SK-N-SH treated with all-trans-retinoic acid at 6 μM for 48 hours (cell line): ENCODE measurements at regions not wholly inside any gene's neighbourhood (a gene's known extent, or its start where the extent isn't known, plus 50 kb on each side); places are given as distances from the start of the nearest gene placed in this dataset.

Source experiments
- ATAC-seq: fragments of 200-7000 bp; cut with Tn5 transposase; 3 replicates; pipeline ENCODE4 v1.9.1; 2020; ENCODE audit warnings: mild to moderate bottlenecking, moderate library complexity
- ARNTL ChIP-seq: fragments of 450-650 bp; formaldehyde crosslinking; IDR thresholded peaks from 2 replicates; pipeline ENCODE4 v1.5.0; 2020; ENCODE audit warnings: low read depth, mild to moderate bottlenecking, moderate library complexity, borderline replicate concordance
- BACH2 ChIP-seq: fragments of 250-450 bp; sonication (Bioruptor Pico); IDR thresholded peaks from 2 replicates; pipeline ENCODE4 v1.9.0; 2021; ENCODE audit warnings: mild to moderate bottlenecking, borderline replicate concordance
- CSDC2 ChIP-seq: fragments of 250-450 bp; sonication (Bioruptor Pico); IDR thresholded peaks from 2 replicates; pipeline ENCODE4 v1.5.0; 2020; ENCODE audit warnings: mild to moderate bottlenecking, moderate library complexity
- GLIS3 ChIP-seq: fragments of 250-450 bp; sonication (Bioruptor Pico); IDR thresholded peaks from 2 replicates; pipeline ENCODE4 v1.5.0; 2020; ENCODE audit warnings: mild to moderate bottlenecking, moderate library complexity
- ISL1 ChIP-seq: fragments of 250-450 bp; sonication (Bioruptor Pico); IDR thresholded peaks from 2 replicates; pipeline ENCODE4 v2.1.2; 2022; ENCODE audit warnings: mild to moderate bottlenecking, moderate library complexity
- OSR1 ChIP-seq: fragments of 250-450 bp; sonication (Bioruptor Pico); IDR thresholded peaks from 2 replicates; pipeline ENCODE4 v1.8.0; 2022; ENCODE audit warnings: moderate library complexity, mild to moderate bottlenecking, inconsistent platforms
- PPARA ChIP-seq: fragments of 250-450 bp; sonication (Bioruptor Pico); IDR thresholded peaks from 2 replicates; pipeline ENCODE4 v1.5.0; 2020; ENCODE audit warnings: mild to moderate bottlenecking, borderline replicate concordance
- RARB ChIP-seq: fragments of 250-450 bp; sonication (Bioruptor Pico); IDR thresholded peaks from 2 replicates; pipeline ENCODE4 v1.8.0; 2021; ENCODE audit warnings: mild to moderate bottlenecking, moderate library complexity
- SNAI2 ChIP-seq: fragments of 250-450 bp; sonication (Bioruptor Pico); IDR thresholded peaks from 2 replicates; pipeline ENCODE4 v1.5.0; 2020; ENCODE audit warnings: mild to moderate bottlenecking, moderate library complexity
- ZC3H10 ChIP-seq: fragments of 250-450 bp; sonication (Bioruptor Pico); IDR thresholded peaks from 2 replicates; pipeline ENCODE4 v1.5.1; 2021; ENCODE audit warnings: mild to moderate bottlenecking, moderate library complexity
- ZFP3 ChIP-seq: fragments of 250-450 bp; sonication (Bioruptor Pico); IDR thresholded peaks from 2 replicates; pipeline ENCODE4 v1.5.0; 2020; ENCODE audit warnings: mild to moderate bottlenecking, moderate library complexity
- ZFP30 ChIP-seq: fragments of 450-650 bp; formaldehyde crosslinking; IDR thresholded peaks from 2 replicates; pipeline ENCODE4 v1.5.0; 2022; ENCODE audit warnings: mild to moderate bottlenecking, moderate library complexity
- ZNF565 ChIP-seq: fragments of 450-650 bp; formaldehyde crosslinking; conservative IDR thresholded peaks from 2 replicates; pipeline ENCODE4 v1.5.0; 2020; ENCODE audit warnings: low read depth, mild to moderate bottlenecking, moderate library complexity
- ZNF70 ChIP-seq: fragments of 450-650 bp; formaldehyde crosslinking; IDR thresholded peaks from 2 replicates; pipeline ENCODE4 v1.5.0; 2020; ENCODE audit warnings: mild to moderate bottlenecking, moderate library complexity
- ZNF8 ChIP-seq: fragments of 450-650 bp; formaldehyde crosslinking; IDR thresholded peaks from 2 replicates; pipeline ENCODE4 v1.5.0; 2020; ENCODE audit warnings: mild to moderate bottlenecking, moderate library complexity
- TF ChIP-seq, protein P1 (sequence below): fragments of 250-450 bp; sonication (Bioruptor Pico); IDR thresholded peaks from 2 replicates; pipeline ENCODE4 v1.5.0; 2020; ENCODE audit warnings: mild to moderate bottlenecking, moderate library complexity
- TF ChIP-seq, protein P2 (sequence below): fragments of 250-450 bp; sonication (Bioruptor Pico); IDR thresholded peaks from 2 replicates; pipeline ENCODE4 v1.8.0; 2021; ENCODE audit warnings: low read depth, mild to moderate bottlenecking, moderate library complexity, borderline replicate concordance
- TF ChIP-seq, protein P3 (sequence below): fragments of 250-450 bp; sonication (Bioruptor Pico); IDR thresholded peaks from 2 replicates; pipeline ENCODE4 v1.8.0; 2020; ENCODE audit warnings: mild to moderate bottlenecking, moderate library complexity, borderline replicate concordance
- TF ChIP-seq, protein P4 (sequence below): fragments of 250-450 bp; sonication (Bioruptor Pico); IDR thresholded peaks from 2 replicates; pipeline ENCODE4 v1.5.1; 2020; ENCODE audit warnings: low read depth, mild to moderate bottlenecking, moderate library complexity

DNA sequence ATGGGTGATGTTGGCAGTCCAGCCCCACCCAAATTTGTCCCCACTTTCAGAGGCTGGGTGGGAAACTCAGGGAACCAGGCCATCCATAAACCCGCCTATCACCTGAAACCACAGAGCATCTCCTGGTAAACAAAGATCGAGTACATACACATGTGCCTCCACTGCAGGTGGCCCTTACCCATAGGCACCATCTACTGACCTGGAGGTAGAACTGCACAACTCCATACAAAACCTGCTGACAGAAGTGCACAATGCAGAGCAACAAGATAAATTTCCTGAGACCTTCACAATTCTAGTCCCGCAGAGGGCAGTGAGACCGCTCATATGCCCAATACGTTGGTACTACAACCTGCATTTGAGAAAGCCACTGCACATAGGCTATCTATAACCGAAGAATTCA is 856.3 kb downstream of the SUCLG1 start:
- TF ChIP-seq ZNF565 (CRISPR knock-in tag) (no peak), GLIS3 (CRISPR knock-in tag) (no peak), PPARA (CRISPR knock-in tag) (no peak), OSR1 (CRISPR knock-in tag) (no peak), ISL1 (no peak), SNAI2 (no peak), ZNF70 (CRISPR knock-in tag) (no peak), BACH2 (no peak), ARNTL (CRISPR knock-in tag) (no peak), ZFP3 (CRISPR knock-in tag) (no peak), ZFP30 (CRISPR knock-in tag) (no peak)
- TF ChIP-seq, protein P1, sequence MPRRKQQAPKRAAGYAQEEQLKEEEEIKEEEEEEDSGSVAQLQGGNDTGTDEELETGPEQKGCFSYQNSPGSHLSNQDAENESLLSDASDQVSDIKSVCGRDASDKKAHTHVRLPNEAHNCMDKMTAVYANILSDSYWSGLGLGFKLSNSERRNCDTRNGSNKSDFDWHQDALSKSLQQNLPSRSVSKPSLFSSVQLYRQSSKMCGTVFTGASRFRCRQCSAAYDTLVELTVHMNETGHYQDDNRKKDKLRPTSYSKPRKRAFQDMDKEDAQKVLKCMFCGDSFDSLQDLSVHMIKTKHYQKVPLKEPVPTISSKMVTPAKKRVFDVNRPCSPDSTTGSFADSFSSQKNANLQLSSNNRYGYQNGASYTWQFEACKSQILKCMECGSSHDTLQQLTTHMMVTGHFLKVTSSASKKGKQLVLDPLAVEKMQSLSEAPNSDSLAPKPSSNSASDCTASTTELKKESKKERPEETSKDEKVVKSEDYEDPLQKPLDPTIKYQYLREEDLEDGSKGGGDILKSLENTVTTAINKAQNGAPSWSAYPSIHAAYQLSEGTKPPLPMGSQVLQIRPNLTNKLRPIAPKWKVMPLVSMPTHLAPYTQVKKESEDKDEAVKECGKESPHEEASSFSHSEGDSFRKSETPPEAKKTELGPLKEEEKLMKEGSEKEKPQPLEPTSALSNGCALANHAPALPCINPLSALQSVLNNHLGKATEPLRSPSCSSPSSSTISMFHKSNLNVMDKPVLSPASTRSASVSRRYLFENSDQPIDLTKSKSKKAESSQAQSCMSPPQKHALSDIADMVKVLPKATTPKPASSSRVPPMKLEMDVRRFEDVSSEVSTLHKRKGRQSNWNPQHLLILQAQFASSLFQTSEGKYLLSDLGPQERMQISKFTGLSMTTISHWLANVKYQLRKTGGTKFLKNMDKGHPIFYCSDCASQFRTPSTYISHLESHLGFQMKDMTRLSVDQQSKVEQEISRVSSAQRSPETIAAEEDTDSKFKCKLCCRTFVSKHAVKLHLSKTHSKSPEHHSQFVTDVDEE (CRISPR knock-in tag) = no peak
- TF ChIP-seq, protein P2, sequence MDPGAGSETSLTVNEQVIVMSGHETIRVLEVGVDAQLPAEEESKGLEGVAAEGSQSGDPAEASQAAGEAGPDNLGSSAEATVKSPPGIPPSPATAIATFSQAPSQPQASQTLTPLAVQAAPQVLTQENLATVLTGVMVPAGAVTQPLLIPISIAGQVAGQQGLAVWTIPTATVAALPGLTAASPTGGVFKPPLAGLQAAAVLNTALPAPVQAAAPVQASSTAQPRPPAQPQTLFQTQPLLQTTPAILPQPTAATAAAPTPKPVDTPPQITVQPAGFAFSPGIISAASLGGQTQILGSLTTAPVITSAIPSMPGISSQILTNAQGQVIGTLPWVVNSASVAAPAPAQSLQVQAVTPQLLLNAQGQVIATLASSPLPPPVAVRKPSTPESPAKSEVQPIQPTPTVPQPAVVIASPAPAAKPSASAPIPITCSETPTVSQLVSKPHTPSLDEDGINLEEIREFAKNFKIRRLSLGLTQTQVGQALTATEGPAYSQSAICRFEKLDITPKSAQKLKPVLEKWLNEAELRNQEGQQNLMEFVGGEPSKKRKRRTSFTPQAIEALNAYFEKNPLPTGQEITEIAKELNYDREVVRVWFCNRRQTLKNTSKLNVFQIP (CRISPR knock-in tag) = no peak
- TF ChIP-seq, protein P3, sequence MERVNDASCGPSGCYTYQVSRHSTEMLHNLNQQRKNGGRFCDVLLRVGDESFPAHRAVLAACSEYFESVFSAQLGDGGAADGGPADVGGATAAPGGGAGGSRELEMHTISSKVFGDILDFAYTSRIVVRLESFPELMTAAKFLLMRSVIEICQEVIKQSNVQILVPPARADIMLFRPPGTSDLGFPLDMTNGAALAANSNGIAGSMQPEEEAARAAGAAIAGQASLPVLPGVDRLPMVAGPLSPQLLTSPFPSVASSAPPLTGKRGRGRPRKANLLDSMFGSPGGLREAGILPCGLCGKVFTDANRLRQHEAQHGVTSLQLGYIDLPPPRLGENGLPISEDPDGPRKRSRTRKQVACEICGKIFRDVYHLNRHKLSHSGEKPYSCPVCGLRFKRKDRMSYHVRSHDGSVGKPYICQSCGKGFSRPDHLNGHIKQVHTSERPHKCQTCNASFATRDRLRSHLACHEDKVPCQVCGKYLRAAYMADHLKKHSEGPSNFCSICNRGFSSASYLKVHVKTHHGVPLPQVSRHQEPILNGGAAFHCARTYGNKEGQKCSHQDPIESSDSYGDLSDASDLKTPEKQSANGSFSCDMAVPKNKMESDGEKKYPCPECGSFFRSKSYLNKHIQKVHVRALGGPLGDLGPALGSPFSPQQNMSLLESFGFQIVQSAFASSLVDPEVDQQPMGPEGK (CRISPR knock-in tag) = no peak
- TF ChIP-seq, all 23 proteins: peak for 0
- no peak for ATAC-seq

DNA sequence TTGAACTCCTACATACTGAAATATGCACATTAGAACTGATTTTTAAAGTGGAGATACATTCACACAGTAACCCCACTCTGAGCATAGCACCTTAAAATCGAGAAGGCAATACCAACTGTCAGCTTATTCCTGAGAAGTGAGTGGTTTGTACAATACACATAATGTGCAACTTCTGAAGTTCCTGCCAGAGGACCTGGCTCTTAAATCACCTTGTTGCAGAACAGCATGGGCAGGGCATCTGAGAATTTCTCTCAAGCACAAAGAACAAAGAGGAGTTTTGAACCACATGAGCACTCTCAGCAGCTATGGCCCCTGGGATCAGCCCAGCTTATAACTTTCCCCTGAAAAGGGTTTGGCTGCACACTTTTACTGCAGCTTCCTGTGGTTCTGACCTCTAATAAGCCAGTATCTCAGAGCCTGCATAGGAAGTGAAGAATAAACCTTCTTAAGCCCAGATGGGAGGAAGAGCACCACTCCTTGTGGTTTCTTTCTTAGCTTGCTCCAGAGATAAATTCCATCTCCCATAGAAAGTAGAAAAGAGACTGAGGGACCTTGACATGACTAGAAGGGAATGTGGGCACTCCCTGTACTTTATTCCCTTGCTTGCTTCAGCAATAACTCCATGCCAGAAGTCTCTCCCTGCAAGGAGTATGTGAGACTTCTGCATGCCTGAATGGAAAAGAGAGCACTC is 862.3 kb downstream of the SUCLG1 start:
- no peak for TF ChIP-seq SNAI2
- TF ChIP-seq, protein P3 (CRISPR knock-in tag) = no peak
- TF ChIP-seq ZNF70 (CRISPR knock-in tag) = no peak
- no peak for TF ChIP-seq ZC3H10 (CRISPR knock-in tag)
- TF ChIP-seq BACH2 = no peak
- TF ChIP-seq, protein P2 (CRISPR knock-in tag) = no peak
- TF ChIP-seq ZNF8 (CRISPR knock-in tag) = no peak
- TF ChIP-seq ZFP30 (CRISPR knock-in tag) = no peak
- TF ChIP-seq RARB (CRISPR knock-in tag) = no peak
- no peak for TF ChIP-seq GLIS3 (CRISPR knock-in tag)
- no peak for ATAC-seq

DNA sequence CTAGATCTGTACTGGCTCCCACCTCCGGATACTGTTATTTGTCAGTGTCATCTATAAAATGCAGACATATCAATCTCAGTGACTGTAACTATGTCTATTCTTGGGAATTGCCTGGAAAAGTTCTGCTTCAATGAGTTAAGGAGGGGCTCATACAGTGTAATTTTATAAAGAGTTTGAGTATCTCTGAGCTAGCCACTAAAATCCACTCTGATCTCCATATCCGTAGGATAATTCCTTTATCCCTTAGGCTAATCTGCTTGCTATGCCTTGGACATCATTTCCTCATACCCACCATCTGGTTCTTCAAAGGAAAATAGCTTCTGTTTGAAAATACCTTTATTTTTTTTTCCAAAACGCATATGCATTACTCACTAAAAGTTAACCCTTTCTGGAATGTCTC is 863.2 kb downstream of the SUCLG1 start:
- TF ChIP-seq RARB (CRISPR knock-in tag) = no peak
- ATAC-seq = no peak

DNA sequence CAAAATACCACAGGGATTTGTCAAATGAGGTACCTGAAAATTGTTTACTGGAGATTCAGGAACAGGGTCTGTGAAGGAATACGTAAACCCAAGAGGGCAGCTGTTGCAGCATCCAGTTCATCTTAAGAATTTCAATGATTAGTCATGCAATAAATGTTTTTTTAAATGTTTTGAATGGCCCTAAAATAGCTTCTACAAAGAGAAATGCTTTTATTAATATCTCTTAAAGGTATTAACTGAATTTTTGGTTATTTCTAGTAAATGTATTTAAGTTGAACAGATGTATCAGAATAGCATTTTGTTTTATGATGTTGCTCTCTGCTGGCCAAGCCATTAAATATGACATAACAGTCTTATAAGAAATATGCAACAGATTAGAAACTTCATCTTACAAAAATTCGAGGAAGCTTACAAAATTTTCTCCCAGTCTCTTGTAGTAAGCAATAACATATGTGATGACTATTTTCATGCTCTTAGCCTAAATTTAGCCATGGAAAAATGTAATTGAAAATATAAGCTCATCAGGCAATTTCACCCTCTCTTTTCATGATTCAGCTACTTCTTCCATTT is 863.9 kb downstream of the SUCLG1 start:
- ATAC-seq = no peak
- TF ChIP-seq ZNF565 (CRISPR knock-in tag) (no peak), RARB (CRISPR knock-in tag) (no peak), ARNTL (CRISPR knock-in tag) (no peak), CSDC2 (no peak), ZFP30 (CRISPR knock-in tag) (no peak), ISL1 (no peak)
- TF ChIP-seq, protein P4, sequence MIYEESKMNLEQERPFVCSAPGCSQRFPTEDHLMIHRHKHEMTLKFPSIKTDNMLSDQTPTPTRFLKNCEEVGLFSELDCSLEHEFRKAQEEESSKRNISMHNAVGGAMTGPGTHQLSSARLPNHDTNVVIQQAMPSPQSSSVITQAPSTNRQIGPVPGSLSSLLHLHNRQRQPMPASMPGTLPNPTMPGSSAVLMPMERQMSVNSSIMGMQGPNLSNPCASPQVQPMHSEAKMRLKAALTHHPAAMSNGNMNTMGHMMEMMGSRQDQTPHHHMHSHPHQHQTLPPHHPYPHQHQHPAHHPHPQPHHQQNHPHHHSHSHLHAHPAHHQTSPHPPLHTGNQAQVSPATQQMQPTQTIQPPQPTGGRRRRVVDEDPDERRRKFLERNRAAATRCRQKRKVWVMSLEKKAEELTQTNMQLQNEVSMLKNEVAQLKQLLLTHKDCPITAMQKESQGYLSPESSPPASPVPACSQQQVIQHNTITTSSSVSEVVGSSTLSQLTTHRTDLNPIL = no peak
- TF ChIP-seq, protein P3 (CRISPR knock-in tag) = no peak
